GM23248 (cell line): ENCODE measurements at regions not wholly inside any gene's neighbourhood (a gene's known extent, or its start where the extent isn't known, plus 50 kb on each side); places are given as distances from the start of the nearest gene placed in this dataset.

Experiments used
- DNase-seq: peaks from one replicate; pipeline ENCODE4 v3.0.0-alpha.2; 2015
- H2AFZ ChIP-seq: fragments of 200-600 bp; sonication (generic); 2 replicates; pipeline ENCODE4 v1.6.1; 2016; ENCODE audit warnings: antibody characterized with exemption
- H3F3A ChIP-seq: fragments of 200-600 bp; sonication (generic); 2 replicates; pipeline ENCODE4 v1.6.1; 2016; ENCODE audit warnings: mild to moderate bottlenecking, antibody characterized with exemption, mixed run types; ENCODE audit not compliant: insufficient read depth
- H3K27ac ChIP-seq: fragments of 200-600 bp; sonication (generic); 2 replicates; pipeline ENCODE4 v1.5.1; 2016; ENCODE audit warnings: mild to moderate bottlenecking
- H3K27me3 ChIP-seq: fragments of 200-600 bp; sonication (generic); replicated peaks from 2 replicates; pipeline ENCODE4 v1.6.1; 2016; ENCODE audit warnings: mild to moderate bottlenecking; ENCODE audit not compliant: insufficient read depth
- H3K36me3 ChIP-seq: fragments of 200-600 bp; sonication (generic); 2 replicates; pipeline ENCODE4 v1.6.1; 2016; ENCODE audit warnings: low read depth, mild to moderate bottlenecking
- H3K4me1 ChIP-seq: fragments of 200-600 bp; sonication (generic); 2 replicates; pipeline ENCODE4 v1.6.1; 2016; ENCODE audit warnings: mild to moderate bottlenecking; ENCODE audit not compliant: insufficient read depth
- H3K4me2 ChIP-seq: fragments of 200-600 bp; sonication (generic); one replicate; pipeline ENCODE4 v1.6.1; 2016; ENCODE audit warnings: mild to moderate bottlenecking; ENCODE audit not compliant: unreplicated experiment
- H3K4me3 ChIP-seq: fragments of 200-600 bp; sonication (generic); 2 replicates; pipeline ENCODE4 v1.5.1; 2016; ENCODE audit warnings: mild to moderate bottlenecking
- H3K79me2 ChIP-seq: fragments of 200-600 bp; sonication (generic); 2 replicates; pipeline ENCODE4 v1.6.1; 2016; ENCODE audit warnings: mild to moderate bottlenecking; ENCODE audit not compliant: insufficient read depth
- H3K9ac ChIP-seq: fragments of 200-600 bp; sonication (generic); 2 replicates; pipeline ENCODE4 v1.6.1; 2016; ENCODE audit warnings: mild to moderate bottlenecking
- H3K9me2 ChIP-seq: fragments of 200-600 bp; sonication (generic); 2 replicates; pipeline ENCODE4 v1.6.1; 2016; ENCODE audit warnings: mixed run types, mild to moderate bottlenecking, moderate library complexity; ENCODE audit not compliant: insufficient read depth
- H3K9me3 ChIP-seq: fragments of 200-600 bp; sonication (generic); one replicate; pipeline ENCODE4 v1.6.1; 2017; ENCODE audit warnings: low read depth
- H4K20me1 ChIP-seq: fragments of 200-600 bp; sonication (generic); 2 replicates; pipeline ENCODE4 v1.6.0; 2016; ENCODE audit not compliant: insufficient read depth
- EZH2 ChIP-seq: fragments of 200-600 bp; sonication (generic); IDR thresholded peaks from 2 replicates; pipeline ENCODE4 v1.6.1; 2018; ENCODE audit warnings: antibody characterized with exemption, mild to moderate bottlenecking; ENCODE audit not compliant: insufficient read depth, poor library complexity, severe bottlenecking
- EZH2phosphoT487 ChIP-seq: fragments of 200-600 bp; sonication (generic); IDR thresholded peaks from 2 replicates; pipeline ENCODE4 v1.6.1; 2018; ENCODE audit warnings: antibody characterized with exemption, moderate library complexity, mild to moderate bottlenecking, low read depth; ENCODE audit not compliant: insufficient read depth
- WGBS, 2 experiments: methylation state at CpG; one replicate each; pipeline ENCODE4 v1.1.6; 2015 to 2017; ENCODE audit warnings: low lambda C conversion rate in 2 of 2, low coverage in 1 of 2; ENCODE audit errors: missing lambda C conversion rate in 2 of 2; 5-methylcytosine and 5-hydroxymethylcytosine counted together
- in situ Hi-C: fragments of 300-500 bp; cut with MboI; formaldehyde crosslinking; loops from 2 replicates; pipeline ENCODE4 v1.15.0; 2020

DNA sequence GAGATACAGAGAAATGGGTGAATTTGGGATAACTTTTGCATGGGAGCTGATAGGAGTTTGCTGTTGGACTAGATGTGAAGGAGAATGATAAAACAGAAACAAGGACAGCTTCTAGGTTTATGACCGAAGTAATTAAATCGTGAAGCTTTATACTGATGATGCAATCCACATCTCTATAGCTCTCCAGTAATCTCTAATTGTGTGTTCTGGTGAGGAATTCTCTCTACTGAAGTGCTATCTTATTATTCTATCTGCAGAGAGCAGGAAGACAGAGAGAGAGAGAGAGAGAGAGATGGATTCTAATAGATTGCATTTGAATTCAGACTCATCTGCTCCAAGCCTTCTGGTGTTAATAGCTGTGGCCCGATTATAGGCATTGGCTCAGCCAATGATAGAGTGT is 113.5 kb upstream of the FRMD4B start:
- WGBS, 2 experiments: 55 to 69% methylated on average over 3 of the region's 3 CpGs
- H3K9ac ChIP-seq: no peak overlapping the region
- no peaks in the 10 kb centered on the region for H3K9me3 ChIP-seq
- no peak for TF ChIP-seq EZH2
- TF ChIP-seq EZH2phosphoT487: no peak
- no peaks in the 10 kb centered on the region for H3K27me3 ChIP-seq
- H3K4me2 ChIP-seq: no peak overlapping the region
- H3K36me3 ChIP-seq: no peaks in the 10 kb centered on the region
- in situ Hi-C loops: no loop called here
- no peak overlapping the region for H2AFZ ChIP-seq
- no peak for DNase-seq
- no peaks in the 10 kb centered on the region; the same call in 1 of the 2 replicates for H3K4me1 ChIP-seq
- no peaks in the 10 kb centered on the region for H3F3A ChIP-seq
- no peak overlapping the region for H3K27ac ChIP-seq
- H3K9me2 ChIP-seq: no peaks in the 10 kb centered on the region
- H3K4me3 ChIP-seq: no peak overlapping the region
- no peaks in the 10 kb centered on the region for H3K79me2 ChIP-seq
- H4K20me1 ChIP-seq: no peaks in the 10 kb centered on the region

DNA sequence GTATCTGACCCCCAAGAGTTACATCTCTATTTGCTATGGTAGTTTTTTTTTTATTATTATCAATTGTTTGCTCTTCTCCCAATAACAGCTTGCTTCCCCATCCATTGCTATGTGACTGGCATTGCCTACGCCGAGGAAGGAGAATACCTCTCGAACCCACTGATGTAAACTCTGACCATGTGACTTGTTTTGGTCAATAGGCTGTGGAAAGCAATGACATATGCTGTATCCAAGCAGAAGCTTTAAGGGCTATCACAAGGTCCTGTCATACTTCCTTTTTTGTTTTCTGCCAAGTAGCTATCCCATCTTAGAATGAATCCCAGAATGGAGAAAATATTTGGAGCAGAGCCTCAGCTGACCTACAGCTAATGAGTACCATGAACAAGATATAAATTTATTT is 111.0 kb upstream of the FRMD4B start:
- no peak for TF ChIP-seq EZH2phosphoT487
- no peak for TF ChIP-seq EZH2
- no peak overlapping the region for H3K4me3 ChIP-seq
- H3K9me2 ChIP-seq: no peaks in the 10 kb centered on the region
- H3K9me3 ChIP-seq: no peaks in the 10 kb centered on the region
- H3K27ac ChIP-seq: no peak overlapping the region
- H4K20me1 ChIP-seq: no peaks in the 10 kb centered on the region
- H3K79me2 ChIP-seq: no peaks in the 10 kb centered on the region
- no peaks in the 10 kb centered on the region for H3K27me3 ChIP-seq
- no peak for DNase-seq
- no peak overlapping the region for H2AFZ ChIP-seq
- no peak overlapping the region for H3K4me2 ChIP-seq
- in situ Hi-C loops: no loop called here
- no peak overlapping the region for H3K9ac ChIP-seq
- no peaks in the 10 kb centered on the region for H3F3A ChIP-seq
- WGBS, 2 experiments: 52 to 68% methylated on average over 3 of the region's 3 CpGs
- no peaks in the 10 kb centered on the region for H3K36me3 ChIP-seq
- no peaks in the 10 kb centered on the region for H3K4me1 ChIP-seq

DNA sequence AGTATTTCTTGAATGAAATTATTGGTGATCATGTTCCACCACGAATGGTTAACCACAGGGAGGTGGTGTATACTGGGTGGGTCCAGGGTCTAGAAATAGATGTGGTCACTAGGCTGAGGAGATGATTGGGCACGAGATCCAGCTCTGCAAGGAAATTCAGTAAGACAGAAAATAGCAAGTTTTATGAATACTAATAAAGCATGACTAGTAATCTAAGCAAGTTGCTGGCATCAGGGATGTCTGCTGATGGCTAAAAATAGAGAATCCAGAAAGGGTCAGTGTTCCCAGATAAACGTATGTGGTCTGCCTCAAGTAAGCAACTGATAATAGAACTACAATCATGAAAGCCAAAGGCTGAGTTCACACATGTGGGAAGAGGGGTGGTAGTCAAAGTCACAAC is 108.3 kb upstream of the FRMD4B start:
- no peaks in the 10 kb centered on the region for H3K9me2 ChIP-seq
- H3K79me2 ChIP-seq: no peaks in the 10 kb centered on the region
- no peaks in the 10 kb centered on the region for H4K20me1 ChIP-seq
- no peaks in the 10 kb centered on the region for H3F3A ChIP-seq
- H3K4me1 ChIP-seq: no peaks in the 10 kb centered on the region
- no peak overlapping the region for H2AFZ ChIP-seq
- H3K4me3 ChIP-seq: no peak overlapping the region
- no peaks in the 10 kb centered on the region for H3K9me3 ChIP-seq
- in situ Hi-C loops: no loop called here
- no peak overlapping the region for H3K4me2 ChIP-seq
- no peak for TF ChIP-seq EZH2
- TF ChIP-seq EZH2phosphoT487: no peak
- no peaks in the 10 kb centered on the region; the same call in 1 of the 2 replicates for H3K27me3 ChIP-seq
- no peak for DNase-seq
- 7 to 18% methylated on average over 3 of the region's 3 CpGs for WGBS, 2 experiments
- H3K27ac ChIP-seq: no peak overlapping the region
- no peaks in the 10 kb centered on the region for H3K36me3 ChIP-seq
- no peak overlapping the region for H3K9ac ChIP-seq

DNA sequence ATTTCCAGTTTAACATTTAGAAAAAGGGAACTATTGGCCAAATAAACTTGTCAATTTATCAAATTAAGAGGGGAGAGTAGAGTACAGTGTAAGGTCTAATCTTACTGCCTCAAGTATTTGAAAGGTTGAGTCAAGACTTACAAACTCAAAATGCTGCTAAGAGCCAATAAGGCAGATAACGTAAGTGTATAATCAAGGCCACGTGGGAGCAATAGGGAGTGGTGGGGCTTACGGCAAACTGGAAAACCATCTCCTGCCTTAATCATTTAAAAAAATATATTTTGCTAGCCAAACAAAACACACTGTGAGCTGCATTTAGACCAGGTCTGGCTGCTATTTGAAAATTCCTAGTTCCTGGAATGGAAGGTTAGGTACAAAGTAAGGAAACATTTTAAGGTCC is 107.3 kb upstream of the FRMD4B start:
- H3K9me2 ChIP-seq: no peaks in the 10 kb centered on the region
- H3K4me1 ChIP-seq: no peaks in the 10 kb centered on the region
- no peak overlapping the region for H2AFZ ChIP-seq
- H3F3A ChIP-seq: no peaks in the 10 kb centered on the region
- WGBS, 2 experiments: 32 to 42% methylated on average over 3 of the region's 3 CpGs
- H3K36me3 ChIP-seq: no peaks in the 10 kb centered on the region
- no peaks in the 10 kb centered on the region for H4K20me1 ChIP-seq
- TF ChIP-seq EZH2phosphoT487 (no peak), EZH2 (no peak)
- H3K79me2 ChIP-seq: no peaks in the 10 kb centered on the region
- H3K27me3 ChIP-seq: no peaks in the 10 kb centered on the region; the same call in 1 of the 2 replicates
- H3K9ac ChIP-seq: no peak overlapping the region
- H3K9me3 ChIP-seq: no peaks in the 10 kb centered on the region
- no peak for DNase-seq
- no peak overlapping the region for H3K4me3 ChIP-seq
- no peak overlapping the region for H3K27ac ChIP-seq
- no peak overlapping the region for H3K4me2 ChIP-seq
- in situ Hi-C loops: no loop called here

- Histone ChIP-seq H3K79me2 (no peaks in the 10 kb centered on the region), H3K9me2 (no peaks in the 10 kb centered on the region), H3F3A (no peaks in the 10 kb centered on the region), H3K27ac (no peak overlapping the region), H3K9ac (no peak overlapping the region), H4K20me1 (no peaks in the 10 kb centered on the region), H3K4me1 (no peaks in the 10 kb centered on the region), H3K4me2 (no peak overlapping the region), H3K4me3 (no peak overlapping the region), H3K9me3 (no peaks in the 10 kb centered on the region), H3K36me3 (no peaks in the 10 kb centered on the region), H3K27me3 (peaks cover 5% of the 10 kb centered on the region), H2AFZ (no peak overlapping the region)
- WGBS, 2 experiments: 78 to 81% methylated on average over 6 of the region's 6 CpGs
- in situ Hi-C loops: no loop called here
- no peak for TF ChIP-seq EZH2phosphoT487
- no peak for TF ChIP-seq EZH2
- DNase-seq: no peak
These were observed 106.1 kb upstream of the FRMD4B start for GRCh38 chr3:69491975-69492374.
